SK-N-SH treated with all-trans-retinoic acid at 6 μM for 48 hours (cell line): ENCODE measurements at regions not wholly inside any gene's neighbourhood (a gene's known extent, or its start where the extent isn't known, plus 50 kb on each side); places are given as distances from the start of the nearest gene placed in this dataset.

Experiments used
- ATAC-seq: fragments of 200-7000 bp; cut with Tn5 transposase; 3 replicates; pipeline ENCODE4 v1.9.1; 2020; ENCODE audit warnings: mild to moderate bottlenecking, moderate library complexity
- ARNTL ChIP-seq: fragments of 450-650 bp; formaldehyde crosslinking; IDR thresholded peaks from 2 replicates; pipeline ENCODE4 v1.5.0; 2020; ENCODE audit warnings: low read depth, mild to moderate bottlenecking, moderate library complexity, borderline replicate concordance
- BACH2 ChIP-seq: fragments of 250-450 bp; sonication (Bioruptor Pico); IDR thresholded peaks from 2 replicates; pipeline ENCODE4 v1.9.0; 2021; ENCODE audit warnings: mild to moderate bottlenecking, borderline replicate concordance
- CREB5 ChIP-seq: fragments of 250-450 bp; sonication (Bioruptor Pico); IDR thresholded peaks from 2 replicates; pipeline ENCODE4 v1.5.1; 2020; ENCODE audit warnings: low read depth, mild to moderate bottlenecking, moderate library complexity
- CSDC2 ChIP-seq: fragments of 250-450 bp; sonication (Bioruptor Pico); IDR thresholded peaks from 2 replicates; pipeline ENCODE4 v1.5.0; 2020; ENCODE audit warnings: mild to moderate bottlenecking, moderate library complexity
- ESRRG ChIP-seq: fragments of 250-450 bp; sonication (Bioruptor Pico); IDR thresholded peaks from 2 replicates; pipeline ENCODE4 v1.6.1; 2021; ENCODE audit warnings: mild to moderate bottlenecking
- GLIS3 ChIP-seq: fragments of 250-450 bp; sonication (Bioruptor Pico); IDR thresholded peaks from 2 replicates; pipeline ENCODE4 v1.5.0; 2020; ENCODE audit warnings: mild to moderate bottlenecking, moderate library complexity
- ISL1 ChIP-seq: fragments of 250-450 bp; sonication (Bioruptor Pico); IDR thresholded peaks from 2 replicates; pipeline ENCODE4 v2.1.2; 2022; ENCODE audit warnings: mild to moderate bottlenecking, moderate library complexity
- PPARA ChIP-seq: fragments of 250-450 bp; sonication (Bioruptor Pico); IDR thresholded peaks from 2 replicates; pipeline ENCODE4 v1.5.0; 2020; ENCODE audit warnings: mild to moderate bottlenecking, borderline replicate concordance
- SNAI2 ChIP-seq: fragments of 250-450 bp; sonication (Bioruptor Pico); IDR thresholded peaks from 2 replicates; pipeline ENCODE4 v1.5.0; 2020; ENCODE audit warnings: mild to moderate bottlenecking, moderate library complexity
- TCF4 ChIP-seq: fragments of 250-450 bp; sonication (Bioruptor Pico); IDR thresholded peaks from 2 replicates; pipeline ENCODE4 v1.8.0; 2021; ENCODE audit warnings: mild to moderate bottlenecking, moderate library complexity, borderline replicate concordance
- TOX ChIP-seq: fragments of 250-450 bp; sonication (Bioruptor Pico); IDR thresholded peaks from 2 replicates; pipeline ENCODE4 v1.8.0; 2021; ENCODE audit warnings: mild to moderate bottlenecking, moderate library complexity, borderline replicate concordance
- ZC3H10 ChIP-seq: fragments of 250-450 bp; sonication (Bioruptor Pico); IDR thresholded peaks from 2 replicates; pipeline ENCODE4 v1.5.1; 2021; ENCODE audit warnings: mild to moderate bottlenecking, moderate library complexity
- ZFP3 ChIP-seq: fragments of 250-450 bp; sonication (Bioruptor Pico); IDR thresholded peaks from 2 replicates; pipeline ENCODE4 v1.5.0; 2020; ENCODE audit warnings: mild to moderate bottlenecking, moderate library complexity
- ZFP30 ChIP-seq: fragments of 450-650 bp; formaldehyde crosslinking; IDR thresholded peaks from 2 replicates; pipeline ENCODE4 v1.5.0; 2022; ENCODE audit warnings: mild to moderate bottlenecking, moderate library complexity
- ZNF565 ChIP-seq: fragments of 450-650 bp; formaldehyde crosslinking; conservative IDR thresholded peaks from 2 replicates; pipeline ENCODE4 v1.5.0; 2020; ENCODE audit warnings: low read depth, mild to moderate bottlenecking, moderate library complexity
- TF ChIP-seq, protein P1 (sequence below): fragments of 250-450 bp; sonication (Bioruptor Pico); IDR thresholded peaks from 2 replicates; pipeline ENCODE4 v1.8.0; 2021; ENCODE audit warnings: low read depth, mild to moderate bottlenecking, moderate library complexity, borderline replicate concordance
- TF ChIP-seq, protein P2 (sequence below): fragments of 250-450 bp; sonication (Bioruptor Pico); IDR thresholded peaks from 2 replicates; pipeline ENCODE4 v1.5.1; 2021; ENCODE audit warnings: mild to moderate bottlenecking, moderate library complexity
- TF ChIP-seq, protein P3 (sequence below): fragments of 250-450 bp; sonication (Bioruptor Pico); IDR thresholded peaks from 2 replicates; pipeline ENCODE4 v1.8.0; 2020; ENCODE audit warnings: mild to moderate bottlenecking, moderate library complexity, borderline replicate concordance
- TF ChIP-seq, protein P4 (sequence below): fragments of 250-450 bp; sonication (Bioruptor Pico); IDR thresholded peaks from 2 replicates; pipeline ENCODE4 v1.5.0; 2020; ENCODE audit warnings: mild to moderate bottlenecking, moderate library complexity

DNA sequence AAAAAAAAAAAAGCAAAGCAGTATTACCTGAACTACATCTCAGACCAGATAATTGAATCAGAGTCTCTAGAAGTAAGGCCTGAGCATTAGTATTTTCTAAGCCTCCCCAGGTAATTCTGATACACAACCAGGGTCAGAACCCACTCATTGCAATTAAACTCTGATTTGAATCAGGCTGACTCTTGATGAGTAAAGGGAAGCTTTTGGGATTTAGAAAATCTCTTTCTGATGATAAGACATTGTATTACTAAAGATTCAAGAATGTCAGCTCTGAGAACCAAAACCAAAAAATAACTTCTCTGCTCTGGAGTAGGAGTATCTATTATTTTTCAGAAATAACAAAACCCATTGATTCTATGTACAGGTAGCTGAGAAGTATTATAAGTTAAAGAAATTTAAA, 100.1 kb upstream of the COL21A1 start (continued):
- TF ChIP-seq ESRRG (CRISPR knock-in tag) (no peak), ZC3H10 (no peak), BACH2 (CRISPR knock-in tag) (no peak), CSDC2 (no peak)
- TF ChIP-seq, protein P1, sequence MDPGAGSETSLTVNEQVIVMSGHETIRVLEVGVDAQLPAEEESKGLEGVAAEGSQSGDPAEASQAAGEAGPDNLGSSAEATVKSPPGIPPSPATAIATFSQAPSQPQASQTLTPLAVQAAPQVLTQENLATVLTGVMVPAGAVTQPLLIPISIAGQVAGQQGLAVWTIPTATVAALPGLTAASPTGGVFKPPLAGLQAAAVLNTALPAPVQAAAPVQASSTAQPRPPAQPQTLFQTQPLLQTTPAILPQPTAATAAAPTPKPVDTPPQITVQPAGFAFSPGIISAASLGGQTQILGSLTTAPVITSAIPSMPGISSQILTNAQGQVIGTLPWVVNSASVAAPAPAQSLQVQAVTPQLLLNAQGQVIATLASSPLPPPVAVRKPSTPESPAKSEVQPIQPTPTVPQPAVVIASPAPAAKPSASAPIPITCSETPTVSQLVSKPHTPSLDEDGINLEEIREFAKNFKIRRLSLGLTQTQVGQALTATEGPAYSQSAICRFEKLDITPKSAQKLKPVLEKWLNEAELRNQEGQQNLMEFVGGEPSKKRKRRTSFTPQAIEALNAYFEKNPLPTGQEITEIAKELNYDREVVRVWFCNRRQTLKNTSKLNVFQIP (CRISPR knock-in tag) = no peak

DNA sequence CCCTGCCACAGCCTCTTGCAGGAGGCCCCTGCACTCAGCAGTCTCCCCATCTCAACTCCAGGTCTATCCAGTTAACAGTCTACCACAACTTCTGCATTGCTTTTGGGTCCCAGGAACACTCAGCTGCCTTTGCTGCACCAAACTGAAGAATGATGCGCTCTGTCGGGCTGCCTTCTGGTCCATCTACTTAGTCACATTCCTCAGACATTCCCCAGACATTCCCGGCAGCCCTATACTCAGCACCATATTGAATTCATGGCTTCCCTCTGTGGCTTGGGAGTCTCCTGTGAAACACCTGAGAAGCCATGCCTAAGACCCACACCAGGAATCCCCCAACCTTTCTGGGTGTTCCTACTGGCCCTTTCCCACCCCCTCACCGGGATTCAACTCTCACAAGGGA, 99.6 kb upstream of the COL21A1 start:
- peak; percentile 17; the same call in 1 of the 3 replicates for ATAC-seq
- TF ChIP-seq ZFP30 (CRISPR knock-in tag) (no peak), TCF4 (CRISPR knock-in tag) (no peak), ESRRG (CRISPR knock-in tag) (no peak), CREB5 (CRISPR knock-in tag) (no peak), ARNTL (CRISPR knock-in tag) (no peak), PPARA (no peak), ZFP3 (no peak), CSDC2 (no peak), GLIS3 (CRISPR knock-in tag) (no peak), ISL1 (CRISPR knock-in tag) (no peak), SNAI2 (CRISPR knock-in tag) (no peak), ZNF565 (CRISPR knock-in tag) (no peak), BACH2 (CRISPR knock-in tag) (no peak), ZC3H10 (no peak), TOX (CRISPR knock-in tag) (no peak)
- TF ChIP-seq, protein P2, sequence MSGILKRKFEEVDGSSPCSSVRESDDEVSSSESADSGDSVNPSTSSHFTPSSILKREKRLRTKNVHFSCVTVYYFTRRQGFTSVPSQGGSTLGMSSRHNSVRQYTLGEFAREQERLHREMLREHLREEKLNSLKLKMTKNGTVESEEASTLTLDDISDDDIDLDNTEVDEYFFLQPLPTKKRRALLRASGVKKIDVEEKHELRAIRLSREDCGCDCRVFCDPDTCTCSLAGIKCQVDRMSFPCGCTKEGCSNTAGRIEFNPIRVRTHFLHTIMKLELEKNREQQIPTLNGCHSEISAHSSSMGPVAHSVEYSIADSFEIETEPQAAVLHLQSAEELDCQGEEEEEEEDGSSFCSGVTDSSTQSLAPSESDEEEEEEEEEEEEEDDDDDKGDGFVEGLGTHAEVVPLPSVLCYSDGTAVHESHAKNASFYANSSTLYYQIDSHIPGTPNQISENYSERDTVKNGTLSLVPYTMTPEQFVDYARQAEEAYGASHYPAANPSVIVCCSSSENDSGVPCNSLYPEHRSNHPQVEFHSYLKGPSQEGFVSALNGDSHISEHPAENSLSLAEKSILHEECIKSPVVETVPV (CRISPR knock-in tag) = no peak
- TF ChIP-seq, protein P1 (CRISPR knock-in tag) = no peak
- TF ChIP-seq, protein P3, sequence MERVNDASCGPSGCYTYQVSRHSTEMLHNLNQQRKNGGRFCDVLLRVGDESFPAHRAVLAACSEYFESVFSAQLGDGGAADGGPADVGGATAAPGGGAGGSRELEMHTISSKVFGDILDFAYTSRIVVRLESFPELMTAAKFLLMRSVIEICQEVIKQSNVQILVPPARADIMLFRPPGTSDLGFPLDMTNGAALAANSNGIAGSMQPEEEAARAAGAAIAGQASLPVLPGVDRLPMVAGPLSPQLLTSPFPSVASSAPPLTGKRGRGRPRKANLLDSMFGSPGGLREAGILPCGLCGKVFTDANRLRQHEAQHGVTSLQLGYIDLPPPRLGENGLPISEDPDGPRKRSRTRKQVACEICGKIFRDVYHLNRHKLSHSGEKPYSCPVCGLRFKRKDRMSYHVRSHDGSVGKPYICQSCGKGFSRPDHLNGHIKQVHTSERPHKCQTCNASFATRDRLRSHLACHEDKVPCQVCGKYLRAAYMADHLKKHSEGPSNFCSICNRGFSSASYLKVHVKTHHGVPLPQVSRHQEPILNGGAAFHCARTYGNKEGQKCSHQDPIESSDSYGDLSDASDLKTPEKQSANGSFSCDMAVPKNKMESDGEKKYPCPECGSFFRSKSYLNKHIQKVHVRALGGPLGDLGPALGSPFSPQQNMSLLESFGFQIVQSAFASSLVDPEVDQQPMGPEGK (CRISPR knock-in tag) = no peak
- TF ChIP-seq, protein P4, sequence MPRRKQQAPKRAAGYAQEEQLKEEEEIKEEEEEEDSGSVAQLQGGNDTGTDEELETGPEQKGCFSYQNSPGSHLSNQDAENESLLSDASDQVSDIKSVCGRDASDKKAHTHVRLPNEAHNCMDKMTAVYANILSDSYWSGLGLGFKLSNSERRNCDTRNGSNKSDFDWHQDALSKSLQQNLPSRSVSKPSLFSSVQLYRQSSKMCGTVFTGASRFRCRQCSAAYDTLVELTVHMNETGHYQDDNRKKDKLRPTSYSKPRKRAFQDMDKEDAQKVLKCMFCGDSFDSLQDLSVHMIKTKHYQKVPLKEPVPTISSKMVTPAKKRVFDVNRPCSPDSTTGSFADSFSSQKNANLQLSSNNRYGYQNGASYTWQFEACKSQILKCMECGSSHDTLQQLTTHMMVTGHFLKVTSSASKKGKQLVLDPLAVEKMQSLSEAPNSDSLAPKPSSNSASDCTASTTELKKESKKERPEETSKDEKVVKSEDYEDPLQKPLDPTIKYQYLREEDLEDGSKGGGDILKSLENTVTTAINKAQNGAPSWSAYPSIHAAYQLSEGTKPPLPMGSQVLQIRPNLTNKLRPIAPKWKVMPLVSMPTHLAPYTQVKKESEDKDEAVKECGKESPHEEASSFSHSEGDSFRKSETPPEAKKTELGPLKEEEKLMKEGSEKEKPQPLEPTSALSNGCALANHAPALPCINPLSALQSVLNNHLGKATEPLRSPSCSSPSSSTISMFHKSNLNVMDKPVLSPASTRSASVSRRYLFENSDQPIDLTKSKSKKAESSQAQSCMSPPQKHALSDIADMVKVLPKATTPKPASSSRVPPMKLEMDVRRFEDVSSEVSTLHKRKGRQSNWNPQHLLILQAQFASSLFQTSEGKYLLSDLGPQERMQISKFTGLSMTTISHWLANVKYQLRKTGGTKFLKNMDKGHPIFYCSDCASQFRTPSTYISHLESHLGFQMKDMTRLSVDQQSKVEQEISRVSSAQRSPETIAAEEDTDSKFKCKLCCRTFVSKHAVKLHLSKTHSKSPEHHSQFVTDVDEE (CRISPR knock-in tag) = no peak

DNA sequence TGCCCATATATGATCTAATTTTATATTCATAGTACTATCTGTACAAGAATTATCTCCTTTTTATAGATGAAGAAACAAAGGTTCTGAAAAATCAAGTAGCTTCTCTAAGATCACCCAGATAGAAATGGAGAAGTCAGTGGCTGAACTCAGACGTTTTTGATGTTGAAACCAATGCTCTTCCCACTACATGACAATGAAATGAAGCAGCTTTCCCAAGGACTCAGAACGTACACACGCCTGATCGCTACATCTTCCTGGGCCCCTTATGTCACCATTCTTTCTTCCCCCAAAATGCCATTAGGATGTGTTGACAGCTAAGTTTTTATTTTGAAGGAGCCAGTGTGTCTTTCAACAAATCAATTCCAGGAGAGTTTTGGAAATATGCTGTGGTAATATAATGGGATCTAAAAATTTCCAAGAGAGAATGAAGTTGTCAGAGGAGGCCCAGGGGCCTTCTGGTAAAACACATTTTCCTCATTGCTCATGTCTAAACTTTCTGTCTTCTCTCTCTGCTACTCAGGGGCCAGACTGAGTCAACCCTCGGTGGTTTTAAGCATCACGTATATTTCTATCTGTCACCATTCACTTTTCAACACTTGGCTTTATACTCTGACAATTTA, 98.1 kb upstream of the COL21A1 start:
- TF ChIP-seq, protein P4 (CRISPR knock-in tag) = no peak
- TF ChIP-seq ARNTL (CRISPR knock-in tag) (no peak), CSDC2 (no peak), GLIS3 (CRISPR knock-in tag) (no peak), TCF4 (CRISPR knock-in tag) (no peak), ZC3H10 (no peak), SNAI2 (CRISPR knock-in tag) (no peak), PPARA (no peak), ISL1 (CRISPR knock-in tag) (no peak)
- TF ChIP-seq, protein P3 (CRISPR knock-in tag) = no peak
- no peak for ATAC-seq
